HepG2 (cell line): ENCODE measurements at regions not wholly inside any gene's neighbourhood (a gene's known extent, or its start where the extent isn't known, plus 50 kb on each side); places are given as distances from the start of the nearest gene placed in this dataset.

Source experiments
- BHLHE40 ChIP-seq: IDR thresholded peaks from 2 replicates; pipeline ENCODE4 v1.6.1; 2011; ENCODE audit warnings: low read length, improper control_type of control experiment
- SRSF4 ChIP-seq: fragments of 200-400 bp; formaldehyde crosslinking; IDR thresholded peaks from one replicate; pipeline ENCODE4 v1.6.1; 2018; ENCODE audit warnings: mild to moderate bottlenecking, low read depth, low read length, moderate library complexity; ENCODE audit not compliant: poor library complexity, severe bottlenecking
- ZNF282 ChIP-seq: fragments of 450-650 bp; IDR thresholded peaks from 2 replicates; pipeline ENCODE4 v1.6.1; 2018; ENCODE audit not compliant: partially characterized antibody
- ZNF317 ChIP-seq: sonication (generic); formaldehyde crosslinking; IDR thresholded peaks from 2 replicates; pipeline ENCODE4 v1.5.0; 2020; ENCODE audit warnings: mild to moderate bottlenecking, missing genetic modification reagents
- TF ChIP-seq, protein P1 (sequence below): sonication (generic); formaldehyde crosslinking; IDR thresholded peaks from 2 replicates; pipeline ENCODE4 v1.5.0; 2020; ENCODE audit warnings: mild to moderate bottlenecking, missing genetic modification reagents, moderate library complexity
- TF ChIP-seq, protein P2 (sequence below): sonication (generic); formaldehyde crosslinking; conservative IDR thresholded peaks from 2 replicates; pipeline ENCODE4 v1.4.0; 2020; ENCODE audit warnings: missing genetic modification reagents

DNA sequence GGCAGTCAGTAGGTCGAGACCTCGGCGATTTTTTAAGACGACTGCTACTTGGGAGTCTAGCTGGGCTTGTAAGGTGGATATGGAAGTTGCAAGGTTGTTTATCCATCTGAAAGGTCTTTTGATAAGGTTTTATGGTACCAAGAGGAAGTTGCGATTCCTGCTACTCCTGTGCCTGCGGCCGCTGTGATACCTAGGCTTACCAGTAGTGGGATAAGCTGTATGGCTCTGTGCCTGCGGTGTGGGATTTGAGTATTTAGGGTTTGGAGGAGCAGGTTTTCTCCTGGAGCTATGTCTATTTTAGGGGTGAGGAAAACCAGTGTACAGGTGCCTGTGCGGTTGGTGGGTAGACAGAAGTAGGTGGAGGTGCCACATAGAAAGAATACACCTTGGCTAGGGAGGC is 1059.8 kb downstream of the SI start:
- TF ChIP-seq SRSF4 (no peak), ZNF282 (no peak), BHLHE40 (no peak), ZNF317 (CRISPR knock-in tag) (no peak)
- TF ChIP-seq, protein P1, sequence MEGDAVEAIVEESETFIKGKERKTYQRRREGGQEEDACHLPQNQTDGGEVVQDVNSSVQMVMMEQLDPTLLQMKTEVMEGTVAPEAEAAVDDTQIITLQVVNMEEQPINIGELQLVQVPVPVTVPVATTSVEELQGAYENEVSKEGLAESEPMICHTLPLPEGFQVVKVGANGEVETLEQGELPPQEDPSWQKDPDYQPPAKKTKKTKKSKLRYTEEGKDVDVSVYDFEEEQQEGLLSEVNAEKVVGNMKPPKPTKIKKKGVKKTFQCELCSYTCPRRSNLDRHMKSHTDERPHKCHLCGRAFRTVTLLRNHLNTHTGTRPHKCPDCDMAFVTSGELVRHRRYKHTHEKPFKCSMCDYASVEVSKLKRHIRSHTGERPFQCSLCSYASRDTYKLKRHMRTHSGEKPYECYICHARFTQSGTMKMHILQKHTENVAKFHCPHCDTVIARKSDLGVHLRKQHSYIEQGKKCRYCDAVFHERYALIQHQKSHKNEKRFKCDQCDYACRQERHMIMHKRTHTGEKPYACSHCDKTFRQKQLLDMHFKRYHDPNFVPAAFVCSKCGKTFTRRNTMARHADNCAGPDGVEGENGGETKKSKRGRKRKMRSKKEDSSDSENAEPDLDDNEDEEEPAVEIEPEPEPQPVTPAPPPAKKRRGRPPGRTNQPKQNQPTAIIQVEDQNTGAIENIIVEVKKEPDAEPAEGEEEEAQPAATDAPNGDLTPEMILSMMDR (CRISPR knock-in tag) = no peak
- TF ChIP-seq, protein P2, sequence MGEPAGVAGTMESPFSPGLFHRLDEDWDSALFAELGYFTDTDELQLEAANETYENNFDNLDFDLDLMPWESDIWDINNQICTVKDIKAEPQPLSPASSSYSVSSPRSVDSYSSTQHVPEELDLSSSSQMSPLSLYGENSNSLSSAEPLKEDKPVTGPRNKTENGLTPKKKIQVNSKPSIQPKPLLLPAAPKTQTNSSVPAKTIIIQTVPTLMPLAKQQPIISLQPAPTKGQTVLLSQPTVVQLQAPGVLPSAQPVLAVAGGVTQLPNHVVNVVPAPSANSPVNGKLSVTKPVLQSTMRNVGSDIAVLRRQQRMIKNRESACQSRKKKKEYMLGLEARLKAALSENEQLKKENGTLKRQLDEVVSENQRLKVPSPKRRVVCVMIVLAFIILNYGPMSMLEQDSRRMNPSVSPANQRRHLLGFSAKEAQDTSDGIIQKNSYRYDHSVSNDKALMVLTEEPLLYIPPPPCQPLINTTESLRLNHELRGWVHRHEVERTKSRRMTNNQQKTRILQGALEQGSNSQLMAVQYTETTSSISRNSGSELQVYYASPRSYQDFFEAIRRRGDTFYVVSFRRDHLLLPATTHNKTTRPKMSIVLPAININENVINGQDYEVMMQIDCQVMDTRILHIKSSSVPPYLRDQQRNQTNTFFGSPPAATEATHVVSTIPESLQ (CRISPR knock-in tag) = no peak
